ENCODE measurements at regions not wholly inside any gene's neighbourhood (a gene's known extent, or its start where the extent isn't known, plus 50 kb on each side); places are given as distances from the start of the nearest gene placed in this dataset.

- DNase-seq, result no peak
Measured at GRCh38 chr2:120884472-120885290, 149.0 kb downstream of the GLI2 start.

DNA sequence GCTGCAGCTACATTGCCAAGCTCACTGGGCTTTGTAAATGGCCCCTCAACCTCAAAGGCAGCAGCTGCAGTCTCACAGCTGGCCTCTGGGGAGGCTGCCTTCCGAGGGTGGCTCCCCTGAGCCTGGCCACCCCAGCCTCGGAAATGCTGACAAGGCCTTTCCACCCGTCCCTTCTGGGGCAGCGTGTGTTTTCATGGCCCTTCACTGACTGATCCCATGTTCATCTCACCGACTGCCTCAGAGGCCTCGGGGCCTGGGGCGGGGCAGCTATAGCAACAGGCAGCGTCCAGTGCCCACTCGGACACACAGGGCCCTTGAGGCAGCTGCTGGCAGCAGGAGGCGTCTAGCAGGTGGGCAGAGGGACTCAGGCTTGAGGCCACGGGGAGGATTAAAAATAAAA lies 149.7 kb downstream of the GLI2 start:
- DNase-seq, result no peak

DNA sequence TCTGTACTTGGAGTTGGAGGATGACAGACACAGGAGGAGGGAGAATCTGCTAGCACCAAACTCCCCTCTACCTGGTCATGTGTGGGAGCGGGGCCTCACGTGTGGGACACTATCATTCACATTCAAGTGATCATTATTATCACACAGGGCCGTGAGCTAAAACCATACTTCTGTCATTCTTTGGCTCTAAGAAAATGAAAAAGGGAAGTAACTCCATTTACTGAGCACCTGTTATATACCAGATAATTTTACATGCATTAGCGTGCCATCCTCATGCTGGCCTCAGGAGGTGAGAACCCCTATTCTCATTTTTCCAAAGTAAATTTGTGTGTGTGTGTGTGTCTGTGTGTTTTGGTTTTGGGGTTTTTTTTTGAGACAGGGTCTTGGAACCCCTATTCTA lies 150.1 kb downstream of the GLI2 start:
- no peak for DNase-seq

- DNase-seq, result no peak
Measured at GRCh38 chr2:120886534-120887319, 151.1 kb downstream of the GLI2 start.

GRCh38 chr2:120887320-120887697 lies 151.6 kb downstream of the GLI2 start:
- DNase-seq, result no peak

DNA sequence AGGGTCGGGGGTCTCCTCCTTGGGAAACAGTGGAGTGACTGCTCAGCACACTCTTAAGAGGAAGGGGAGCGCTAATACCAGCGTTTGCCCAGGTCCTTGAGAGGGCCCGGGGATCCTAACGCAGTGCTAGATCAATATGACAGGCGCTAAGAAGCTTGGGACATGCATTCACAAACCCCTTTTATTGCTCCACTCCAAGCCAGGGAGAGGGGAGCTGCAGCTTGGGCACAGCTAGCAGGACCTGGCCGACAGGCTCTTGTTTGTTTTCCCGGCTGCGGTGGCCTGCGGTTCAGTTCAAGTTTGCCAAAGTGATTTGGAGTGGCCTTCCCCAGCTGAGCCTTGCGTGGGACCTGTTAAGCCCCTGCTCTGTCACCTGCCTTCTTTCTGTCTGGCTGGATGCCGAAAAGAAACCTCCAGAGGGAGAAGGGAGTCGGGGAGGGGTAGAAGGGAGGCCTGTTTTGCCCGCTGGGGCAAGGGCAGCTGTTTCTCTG lies 152.1 kb downstream of the GLI2 start:
- DNase-seq, result no peak

DNA sequence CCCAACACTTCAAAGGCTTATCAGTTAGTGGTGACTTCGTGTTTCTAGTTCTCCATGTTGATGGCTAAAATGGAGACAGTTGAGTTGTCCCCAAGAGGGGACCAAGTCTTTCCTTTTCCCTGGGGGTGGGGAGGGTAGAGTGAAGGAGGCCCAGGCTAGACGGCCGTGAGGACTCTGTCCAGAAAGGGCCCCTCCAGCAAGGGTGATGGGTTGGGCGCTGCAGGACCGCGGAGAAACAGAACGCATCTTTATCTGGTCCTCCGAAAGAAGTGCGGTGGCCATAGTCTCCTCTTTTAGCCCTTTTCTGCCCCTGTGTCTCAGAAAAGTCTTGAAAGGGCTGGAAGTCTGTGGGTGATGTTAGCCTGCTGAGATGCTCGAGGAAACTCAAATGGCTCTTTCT lies 153.2 kb downstream of the GLI2 start:
- DNase-seq, result no peak

GRCh38 chr2:120889936-120890335 lies 154.3 kb downstream of the GLI2 start:
- no peak for DNase-seq

DNA sequence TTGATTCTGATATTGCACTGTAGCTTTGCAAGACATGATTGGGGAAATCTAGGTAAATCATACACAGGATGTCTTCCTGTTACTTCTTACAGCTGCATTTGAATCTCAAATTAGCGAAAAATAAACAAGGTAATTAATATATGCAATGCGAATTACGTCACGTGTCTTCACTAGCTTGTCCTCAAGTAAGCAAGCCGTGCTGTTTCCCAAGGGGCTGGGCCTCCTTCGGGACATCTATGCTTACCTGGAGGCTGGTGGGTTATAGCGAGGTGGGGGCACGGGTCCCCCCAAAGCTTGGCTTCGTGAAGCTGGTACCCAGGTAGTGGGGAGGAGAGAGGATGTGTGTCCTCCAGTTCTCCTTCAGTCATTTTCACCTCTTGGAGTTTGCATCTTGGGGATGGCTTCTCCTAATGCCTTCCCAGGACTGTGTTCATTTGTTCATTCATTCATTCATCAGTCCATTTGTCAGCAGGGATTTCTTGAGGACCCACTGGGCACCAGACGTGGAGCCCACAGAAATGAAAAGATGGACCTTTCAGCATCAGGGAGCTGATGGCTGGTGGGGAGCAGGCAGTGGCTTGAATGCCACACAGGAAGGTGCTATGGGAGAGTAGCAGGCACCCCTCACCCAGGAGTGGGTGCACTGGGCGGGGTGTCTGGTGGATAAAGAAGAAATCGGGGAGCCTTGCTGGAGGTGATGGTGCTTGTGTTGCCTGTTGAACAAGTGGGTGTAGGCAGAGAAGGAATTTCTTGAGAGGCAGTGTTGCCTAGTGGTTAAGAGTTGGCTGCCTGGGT lies 155.1 kb downstream of the GLI2 start:
- no peak for DNase-seq

DNA sequence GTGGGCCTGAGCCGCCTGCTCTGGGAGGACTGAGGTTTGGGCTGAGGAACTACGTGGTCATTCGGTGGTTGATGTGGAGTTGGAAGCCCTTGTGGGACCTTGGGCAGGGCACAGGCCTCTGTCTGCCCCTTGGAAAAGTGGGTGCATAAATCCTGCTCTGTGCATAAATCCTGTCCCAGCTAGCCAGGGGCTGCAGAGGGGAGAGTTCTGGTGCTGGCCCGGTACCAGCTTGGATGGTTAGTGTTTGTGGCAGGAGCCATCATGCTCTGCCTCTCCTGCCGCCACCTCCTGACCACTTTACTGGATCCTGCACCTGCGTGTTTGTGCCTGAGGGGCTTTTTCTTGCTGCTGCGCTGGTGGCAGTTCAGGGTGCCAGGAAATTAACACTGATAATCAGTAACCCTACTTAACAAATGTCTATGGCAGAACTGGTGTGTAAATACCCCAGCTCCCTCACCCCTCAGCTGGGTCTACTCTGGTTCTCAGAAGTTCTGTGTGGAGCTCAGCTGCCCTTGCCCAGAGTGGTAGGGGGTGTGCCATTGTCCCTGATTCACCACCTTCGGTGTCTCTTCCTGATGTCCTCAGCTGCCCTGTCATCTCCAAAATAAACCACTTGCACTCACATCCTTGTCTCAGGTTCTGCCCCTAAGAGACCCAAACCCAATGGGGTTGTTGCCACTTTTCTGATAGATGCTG lies 156.8 kb downstream of the GLI2 start:
- no peak for DNase-seq

- DNase-seq, result no peak
Measured at GRCh38 chr2:120892967-120893667, 157.4 kb downstream of the GLI2 start.

GRCh38 chr2:120893811-120894584 lies 158.3 kb downstream of the GLI2 start:
- no peak for DNase-seq

DNA sequence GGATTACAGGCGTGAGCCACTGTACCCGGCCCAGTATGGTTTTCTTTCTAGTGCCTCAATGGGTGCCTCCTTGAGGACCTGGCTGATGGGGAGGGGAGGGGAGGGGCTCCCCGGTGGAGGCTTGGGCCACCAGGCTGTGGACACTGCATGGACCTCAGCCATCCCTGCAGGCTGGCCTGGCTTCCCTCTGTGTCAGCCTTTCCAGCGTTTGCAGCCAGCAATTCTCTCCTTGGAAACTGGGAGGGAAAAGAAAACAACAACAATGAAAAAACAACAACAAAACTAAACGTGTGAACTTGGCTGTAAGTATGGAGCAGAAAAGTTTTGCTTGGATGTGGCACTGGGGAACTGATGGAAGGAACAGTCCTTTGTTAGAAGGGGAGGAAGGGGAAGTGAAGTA lies 159.3 kb downstream of the GLI2 start:
- DNase-seq, result no peak

GRCh38 chr2:120896126-120896525 lies 160.5 kb downstream of the GLI2 start:
- DNase-seq, result no peak

- no peak for DNase-seq
Measured at GRCh38 chr2:120896901-120897300, 161.2 kb downstream of the GLI2 start.

GRCh38 chr2:120897399-120897798 lies 161.7 kb downstream of the GLI2 start:
- no peak for DNase-seq

DNA sequence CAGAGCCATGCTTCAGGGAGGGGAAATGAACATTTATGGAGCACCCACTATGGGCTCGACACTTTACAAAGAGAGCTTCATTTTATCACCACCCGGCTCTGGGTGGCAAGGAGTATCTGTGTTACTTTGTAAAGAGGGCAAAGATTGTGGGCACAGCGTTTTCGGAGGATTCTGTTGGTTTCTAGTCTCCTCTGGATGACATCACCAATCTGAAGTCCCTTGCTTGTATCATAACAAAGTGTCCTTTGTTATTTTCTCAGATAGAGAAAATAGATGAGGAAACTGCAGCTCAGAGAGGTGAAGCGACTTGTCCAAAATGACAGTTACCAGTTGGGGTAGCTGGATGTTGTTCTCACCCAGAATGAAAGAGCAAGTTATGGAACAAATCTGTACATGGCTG lies 162.8 kb downstream of the GLI2 start:
- DNase-seq, result no peak

DNA sequence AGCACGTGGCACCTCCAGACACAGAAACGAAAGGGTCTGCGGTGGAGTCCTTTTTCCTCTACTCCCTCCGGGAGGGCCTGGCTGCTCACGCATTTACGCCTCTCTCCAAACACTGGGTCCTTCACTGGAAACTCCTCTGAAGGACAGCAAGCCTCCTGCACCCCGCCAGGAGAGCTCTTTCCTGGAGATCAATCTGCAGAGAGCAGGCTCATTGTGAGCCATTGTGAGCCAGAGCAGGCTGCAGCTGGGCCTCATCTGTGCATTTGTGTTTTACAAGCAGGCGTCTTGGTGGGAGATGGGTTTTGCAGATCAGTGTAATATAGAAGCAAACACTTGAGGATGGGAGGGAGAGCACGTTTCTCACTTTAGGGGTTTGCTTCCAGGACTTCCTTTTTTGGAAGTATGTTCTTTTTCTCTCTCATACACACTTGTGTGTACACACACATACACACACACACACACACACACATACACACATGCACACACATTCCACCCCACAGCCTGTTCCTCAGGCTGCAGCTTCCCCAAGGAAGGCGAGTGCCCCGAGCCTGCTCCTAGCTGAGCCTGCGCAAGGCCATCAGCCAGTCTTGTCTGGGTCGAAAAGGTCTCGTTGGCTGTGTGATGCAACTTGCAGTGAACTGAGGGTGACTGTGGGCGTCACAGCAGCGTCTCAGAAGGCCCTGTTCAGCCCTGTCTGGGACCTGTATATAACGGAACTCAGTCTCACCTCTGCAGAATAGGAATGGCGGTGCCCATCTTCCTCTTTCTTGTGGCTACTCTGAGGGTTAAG lies 163.5 kb downstream of the GLI2 start:
- DNase-seq, result no peak

DNA sequence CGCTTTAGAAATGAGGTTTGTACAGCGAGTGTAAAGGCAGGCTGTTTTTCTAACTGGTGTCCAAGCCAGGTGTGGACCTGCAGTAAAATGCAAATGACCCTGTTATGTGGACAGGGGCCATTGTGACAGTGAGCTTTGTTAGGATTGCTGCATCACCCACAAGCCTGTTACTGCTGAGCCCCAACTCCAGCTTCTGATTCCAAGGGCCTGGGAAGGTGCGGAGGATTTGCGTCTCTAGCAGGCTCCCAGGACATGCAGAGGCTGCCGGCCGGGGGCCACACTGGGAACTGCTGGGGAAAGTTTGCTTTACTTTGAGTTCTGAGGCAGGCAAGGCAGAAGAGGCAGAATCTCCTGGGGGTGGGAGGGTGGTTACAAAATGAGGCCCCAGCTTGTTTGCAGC lies 164.1 kb downstream of the GLI2 start:
- DNase-seq, result no peak

- no peak for DNase-seq
Measured at GRCh38 chr2:120901201-120901600, 165.5 kb downstream of the GLI2 start.
